PC-3 (cell line): ENCODE measurements at regions not wholly inside any gene's neighbourhood (a gene's known extent, or its start where the extent isn't known, plus 50 kb on each side); places are given as distances from the start of the nearest gene placed in this dataset.

Experiments used
- EZH2 ChIP-seq: fragments of 300-600 bp; sonication (generic); IDR thresholded peaks from one replicate; pipeline ENCODE4 v1.6.1; 2017; ENCODE audit warnings: antibody characterized with exemption, mild to moderate bottlenecking, low read length; ENCODE audit not compliant: unreplicated experiment
- EZH2phosphoT487 ChIP-seq: fragments of 300-600 bp; sonication (generic); IDR thresholded peaks from 2 replicates; pipeline ENCODE4 v1.6.1; 2018; ENCODE audit warnings: mild to moderate bottlenecking, antibody characterized with exemption, low read length, borderline replicate concordance
- TF ChIP-seq, protein P1 (sequence below): fragments of 300-600 bp; sonication (generic); conservative IDR thresholded peaks from 2 replicates; pipeline ENCODE4 v1.5.1; 2017; ENCODE audit warnings: antibody characterized with exemption, low read depth, mild to moderate bottlenecking, low read length

DNA sequence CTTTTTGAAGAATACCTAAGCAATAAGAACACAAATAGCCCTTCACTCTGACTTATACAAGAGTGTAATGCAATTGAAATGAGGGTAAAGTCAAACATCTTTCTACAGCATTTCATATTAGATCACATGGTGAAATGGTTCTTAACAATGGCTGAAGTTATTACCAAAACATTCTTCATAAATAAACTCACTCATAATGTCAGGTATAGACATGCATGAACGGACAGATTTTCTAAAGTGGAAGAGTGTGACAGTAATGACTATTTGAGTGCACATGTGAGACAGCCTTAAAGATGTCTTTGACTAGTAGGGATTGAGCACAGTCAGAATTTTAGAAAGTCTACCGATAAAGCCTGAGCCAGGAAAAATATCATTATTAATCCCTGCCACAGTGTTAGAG lies 471.0 kb downstream of the ZPLD1 start:
- TF ChIP-seq, protein P1, sequence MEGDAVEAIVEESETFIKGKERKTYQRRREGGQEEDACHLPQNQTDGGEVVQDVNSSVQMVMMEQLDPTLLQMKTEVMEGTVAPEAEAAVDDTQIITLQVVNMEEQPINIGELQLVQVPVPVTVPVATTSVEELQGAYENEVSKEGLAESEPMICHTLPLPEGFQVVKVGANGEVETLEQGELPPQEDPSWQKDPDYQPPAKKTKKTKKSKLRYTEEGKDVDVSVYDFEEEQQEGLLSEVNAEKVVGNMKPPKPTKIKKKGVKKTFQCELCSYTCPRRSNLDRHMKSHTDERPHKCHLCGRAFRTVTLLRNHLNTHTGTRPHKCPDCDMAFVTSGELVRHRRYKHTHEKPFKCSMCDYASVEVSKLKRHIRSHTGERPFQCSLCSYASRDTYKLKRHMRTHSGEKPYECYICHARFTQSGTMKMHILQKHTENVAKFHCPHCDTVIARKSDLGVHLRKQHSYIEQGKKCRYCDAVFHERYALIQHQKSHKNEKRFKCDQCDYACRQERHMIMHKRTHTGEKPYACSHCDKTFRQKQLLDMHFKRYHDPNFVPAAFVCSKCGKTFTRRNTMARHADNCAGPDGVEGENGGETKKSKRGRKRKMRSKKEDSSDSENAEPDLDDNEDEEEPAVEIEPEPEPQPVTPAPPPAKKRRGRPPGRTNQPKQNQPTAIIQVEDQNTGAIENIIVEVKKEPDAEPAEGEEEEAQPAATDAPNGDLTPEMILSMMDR, result no peak
- no peak for TF ChIP-seq EZH2
- TF ChIP-seq EZH2phosphoT487, result no peak
